ENCODE measurements at regions not wholly inside any gene's neighbourhood (a gene's known extent, or its start where the extent isn't known, plus 50 kb on each side); places are given as distances from the start of the nearest gene placed in this dataset.

GRCh38 chr12:115385141-115385540 is 701.2 kb upstream of the TBX3 start:
- H3K4me3 ChIP-seq (ENCODE audit: control insufficient read depth in 1 of 7, extremely low read depth in 1 of 7, insufficient read depth in 4 of 7, low read depth in 2 of 7, low read length in 6 of 7), result no peak overlapping the region
- POLR2A ChIA-PET, result no interaction called here
- no peaks in the 10 kb centered on the region for H3K36me3 ChIP-seq (ENCODE audit: control insufficient read depth in 4 of 4, insufficient read depth in 4 of 4, low read length in 3 of 4)
- CTCF ChIA-PET, result no interaction called here
- no peak for DNase-seq
- no peak overlapping the region for H3K27ac ChIP-seq (ENCODE audit: insufficient read depth in 1 of 2, low read depth in 1 of 2, low read length in 2 of 2, poor library complexity in 1 of 2, severe bottlenecking in 2 of 2)
- H3K27me3 ChIP-seq (replicated peaks in 2 of 5; ENCODE audit: control insufficient read depth in 4 of 5, insufficient read depth in 5 of 5, low read length in 4 of 5), result peaks cover 0 to 4% (median 0%) of the 10 kb centered on the region in 5 experiments
- no peaks in the 10 kb centered on the region for H3K9me3 ChIP-seq (ENCODE audit: control extremely low read depth in 1 of 5, control insufficient read depth in 4 of 5, insufficient read depth in 2 of 5, low read depth in 1 of 5, low read length in 4 of 5)
- no peaks in the 10 kb centered on the region for H3K4me1 ChIP-seq (ENCODE audit: control extremely low read depth in 1 of 4, control insufficient read depth in 4 of 4, insufficient read depth in 4 of 4, low read length in 3 of 4)
- 88% methylated on average over 1 of the region's 4 CpGs for WGBS (ENCODE audit: insufficient coverage)

GRCh38 chr12:115384391-115384790 is 700.4 kb upstream of the TBX3 start:
- H3K4me1 ChIP-seq (ENCODE audit: control extremely low read depth in 1 of 4, control insufficient read depth in 4 of 4, insufficient read depth in 4 of 4, low read length in 3 of 4), result no peaks in the 10 kb centered on the region
- ChIA-PET POLR2A (no interaction called here), CTCF (no interaction called here)
- 95% methylated on average over 5 of the region's 5 CpGs for WGBS (ENCODE audit: insufficient coverage)
- H3K27me3 ChIP-seq (replicated peaks in 2 of 5; ENCODE audit: control insufficient read depth in 4 of 5, insufficient read depth in 5 of 5, low read length in 4 of 5), result peaks cover 0 to 4% (median 0%) of the 10 kb centered on the region in 5 experiments
- H3K4me3 ChIP-seq (ENCODE audit: control insufficient read depth in 1 of 7, extremely low read depth in 1 of 7, insufficient read depth in 4 of 7, low read depth in 2 of 7, low read length in 6 of 7), result no peak overlapping the region
- H3K36me3 ChIP-seq (ENCODE audit: control insufficient read depth in 4 of 4, insufficient read depth in 4 of 4, low read length in 3 of 4), result no peaks in the 10 kb centered on the region
- no peak for DNase-seq
- peaks cover 0 to 1% (median 0%) of the 10 kb centered on the region in 5 experiments for H3K9me3 ChIP-seq (ENCODE audit: control extremely low read depth in 1 of 5, control insufficient read depth in 4 of 5, insufficient read depth in 2 of 5, low read depth in 1 of 5, low read length in 4 of 5)
- H3K27ac ChIP-seq (ENCODE audit: insufficient read depth in 1 of 2, low read depth in 1 of 2, low read length in 2 of 2, poor library complexity in 1 of 2, severe bottlenecking in 2 of 2), result no peak overlapping the region

GRCh38 chr12:115383668-115384067 is 699.7 kb upstream of the TBX3 start:
- Histone ChIP-seq H3K36me3 (ENCODE audit: control insufficient read depth in 4 of 4, insufficient read depth in 4 of 4, low read length in 3 of 4) (no peaks in the 10 kb centered on the region), H3K4me1 (ENCODE audit: control extremely low read depth in 1 of 4, control insufficient read depth in 4 of 4, insufficient read depth in 4 of 4, low read length in 3 of 4) (no peaks in the 10 kb centered on the region), H3K4me3 (ENCODE audit: control insufficient read depth in 1 of 7, extremely low read depth in 1 of 7, insufficient read depth in 4 of 7, low read depth in 2 of 7, low read length in 6 of 7) (no peak overlapping the region), H3K9me3 (ENCODE audit: control extremely low read depth in 1 of 5, control insufficient read depth in 4 of 5, insufficient read depth in 2 of 5, low read depth in 1 of 5, low read length in 4 of 5) (peaks cover 0 to 1% (median 0%) of the 10 kb centered on the region in 5 experiments), H3K27ac (ENCODE audit: insufficient read depth in 1 of 2, low read depth in 1 of 2, low read length in 2 of 2, poor library complexity in 1 of 2, severe bottlenecking in 2 of 2) (no peak overlapping the region), H3K27me3 (replicated peaks in 2 of 5; ENCODE audit: control insufficient read depth in 4 of 5, insufficient read depth in 5 of 5, low read length in 4 of 5) (peaks cover 0 to 4% (median 0%) of the 10 kb centered on the region in 5 experiments)
- CTCF ChIA-PET, result no interaction called here
- POLR2A ChIA-PET, result no interaction called here
- DNase-seq, result no peak
- WGBS (ENCODE audit: insufficient coverage), result 96% methylated on average over 7 of the region's 7 CpGs

- ChIA-PET POLR2A (no interaction called here), CTCF (no interaction called here)
- Histone ChIP-seq H3K27ac (ENCODE audit: insufficient read depth in 1 of 2, low read depth in 1 of 2, low read length in 2 of 2, poor library complexity in 1 of 2, severe bottlenecking in 2 of 2) (no peak overlapping the region), H3K9me3 (ENCODE audit: control extremely low read depth in 1 of 5, control insufficient read depth in 4 of 5, insufficient read depth in 2 of 5, low read depth in 1 of 5, low read length in 4 of 5) (peaks cover 0 to 1% (median 0%) of the 10 kb centered on the region in 5 experiments), H3K27me3 (replicated peaks in 2 of 5; ENCODE audit: control insufficient read depth in 4 of 5, insufficient read depth in 5 of 5, low read length in 4 of 5) (peaks cover 0 to 4% (median 0%) of the 10 kb centered on the region in 5 experiments), H3K4me1 (ENCODE audit: control extremely low read depth in 1 of 4, control insufficient read depth in 4 of 4, insufficient read depth in 4 of 4, low read length in 3 of 4) (no peaks in the 10 kb centered on the region), H3K36me3 (ENCODE audit: control insufficient read depth in 4 of 4, insufficient read depth in 4 of 4, low read length in 3 of 4) (no peaks in the 10 kb centered on the region), H3K4me3 (ENCODE audit: control insufficient read depth in 1 of 7, extremely low read depth in 1 of 7, insufficient read depth in 4 of 7, low read depth in 2 of 7, low read length in 6 of 7) (no peak overlapping the region)
- WGBS (ENCODE audit: insufficient coverage), result 89% methylated on average over 3 of the region's 5 CpGs
- DNase-seq, result no peak
These were observed 698.7 kb upstream of the TBX3 start for GRCh38 chr12:115382681-115383080.

GRCh38 chr12:115380546-115381120 is 696.7 kb upstream of the TBX3 start:
- H3K9me3 ChIP-seq (ENCODE audit: control extremely low read depth in 1 of 5, control insufficient read depth in 4 of 5, insufficient read depth in 2 of 5, low read depth in 1 of 5, low read length in 4 of 5), result peaks cover 0 to 1% (median 0%) of the 10 kb centered on the region in 5 experiments
- H3K27ac ChIP-seq (ENCODE audit: insufficient read depth in 1 of 2, low read depth in 1 of 2, low read length in 2 of 2, poor library complexity in 1 of 2, severe bottlenecking in 2 of 2), result no peak overlapping the region
- WGBS (ENCODE audit: insufficient coverage), result 30% methylated on average over 8 of the region's 9 CpGs
- H3K4me1 ChIP-seq (ENCODE audit: control extremely low read depth in 1 of 4, control insufficient read depth in 4 of 4, insufficient read depth in 4 of 4, low read length in 3 of 4), result no peaks in the 10 kb centered on the region
- POLR2A ChIA-PET, result no interaction called here
- CTCF ChIA-PET, result no interaction called here
- peaks cover 0 to 4% (median 0%) of the 10 kb centered on the region in 5 experiments for H3K27me3 ChIP-seq (replicated peaks in 2 of 5; ENCODE audit: control insufficient read depth in 4 of 5, insufficient read depth in 5 of 5, low read length in 4 of 5)
- no peaks in the 10 kb centered on the region for H3K36me3 ChIP-seq (ENCODE audit: control insufficient read depth in 4 of 4, insufficient read depth in 4 of 4, low read length in 3 of 4)
- DNase-seq, result no peak
- H3K4me3 ChIP-seq (ENCODE audit: control insufficient read depth in 1 of 7, extremely low read depth in 1 of 7, insufficient read depth in 4 of 7, low read depth in 2 of 7, low read length in 6 of 7), result no peak overlapping the region

- Histone ChIP-seq H3K9me3 (ENCODE audit: control extremely low read depth in 1 of 5, control insufficient read depth in 4 of 5, insufficient read depth in 2 of 5, low read depth in 1 of 5, low read length in 4 of 5) (peaks cover 0 to 6% (median 1%) of the 10 kb centered on the region in 5 experiments), H3K27ac (ENCODE audit: insufficient read depth in 1 of 2, low read depth in 1 of 2, low read length in 2 of 2, poor library complexity in 1 of 2, severe bottlenecking in 2 of 2) (no peak overlapping the region), H3K4me3 (ENCODE audit: control insufficient read depth in 1 of 7, extremely low read depth in 1 of 7, insufficient read depth in 4 of 7, low read depth in 2 of 7, low read length in 6 of 7) (no peak overlapping the region), H3K4me1 (ENCODE audit: control extremely low read depth in 1 of 4, control insufficient read depth in 4 of 4, insufficient read depth in 4 of 4, low read length in 3 of 4) (no peaks in the 10 kb centered on the region), H3K36me3 (ENCODE audit: control insufficient read depth in 4 of 4, insufficient read depth in 4 of 4, low read length in 3 of 4) (no peaks in the 10 kb centered on the region), H3K27me3 (replicated peaks in 2 of 5; ENCODE audit: control insufficient read depth in 4 of 5, insufficient read depth in 5 of 5, low read length in 4 of 5) (peaks cover 0 to 4% (median 0%) of the 10 kb centered on the region in 5 experiments)
- 80% methylated on average over 2 of the region's 2 CpGs for WGBS (ENCODE audit: insufficient coverage)
- DNase-seq, result no peak
- POLR2A ChIA-PET, result no interaction called here
- CTCF ChIA-PET, result no interaction called here
These were observed 694.3 kb upstream of the TBX3 start for GRCh38 chr12:115378291-115378690.

- whole genome bisulfite sequencing (ENCODE audit: insufficient coverage), result 94% methylated on average over 4 of the region's 7 CpGs
- POLR2A ChIA-PET, result no interaction called here
- H3K9me3 ChIP-seq (ENCODE audit: control extremely low read depth in 1 of 5, control insufficient read depth in 4 of 5, insufficient read depth in 2 of 5, low read depth in 1 of 5, low read length in 4 of 5), result peaks cover 0 to 6% (median 1%) of the 10 kb centered on the region in 5 experiments
- no peak overlapping the region for H3K4me3 ChIP-seq (ENCODE audit: control insufficient read depth in 1 of 7, extremely low read depth in 1 of 7, insufficient read depth in 4 of 7, low read depth in 2 of 7, low read length in 6 of 7)
- DNase-seq, result no peak
- no peak overlapping the region for H3K27ac ChIP-seq (ENCODE audit: insufficient read depth in 1 of 2, low read depth in 1 of 2, low read length in 2 of 2, poor library complexity in 1 of 2, severe bottlenecking in 2 of 2)
- peaks cover 0 to 4% (median 0%) of the 10 kb centered on the region in 5 experiments for H3K27me3 ChIP-seq (replicated peaks in 2 of 5; ENCODE audit: control insufficient read depth in 4 of 5, insufficient read depth in 5 of 5, low read length in 4 of 5)
- CTCF ChIA-PET, result no interaction called here
- H3K36me3 ChIP-seq (ENCODE audit: control insufficient read depth in 4 of 4, insufficient read depth in 4 of 4, low read length in 3 of 4), result no peaks in the 10 kb centered on the region
- H3K4me1 ChIP-seq (ENCODE audit: control extremely low read depth in 1 of 4, control insufficient read depth in 4 of 4, insufficient read depth in 4 of 4, low read length in 3 of 4), result no peaks in the 10 kb centered on the region
These were observed 693.8 kb upstream of the TBX3 start for GRCh38 chr12:115377779-115378178.
